Glutamatergic neuron (in vitro differentiated cells): ENCODE measurements at regions not wholly inside any gene's neighbourhood (a gene's known extent, or its start where the extent isn't known, plus 50 kb on each side); places are given as distances from the start of the nearest gene placed in this dataset.

ENCODE experiments used
- DNase-seq: peaks from one replicate; pipeline ENCODE4 v3.0.0; 2022
- H3K27ac Mint-ChIP-seq: one replicate; pipeline ENCODE4 v1.8.0; 2020; ENCODE audit warnings: mild to moderate bottlenecking, mixed read lengths, inconsistent platforms; ENCODE audit not compliant: unreplicated experiment
- H3K27me3 Mint-ChIP-seq: one replicate; pipeline ENCODE4 v1.8.0; 2020; ENCODE audit warnings: mild to moderate bottlenecking, moderate library complexity, mixed read lengths, inconsistent platforms; ENCODE audit not compliant: unreplicated experiment
- H3K36me3 Mint-ChIP-seq: one replicate; pipeline ENCODE4 v1.8.0; 2020; ENCODE audit warnings: mild to moderate bottlenecking, mixed read lengths, inconsistent platforms; ENCODE audit not compliant: unreplicated experiment
- H3K4me1 Mint-ChIP-seq: one replicate; pipeline ENCODE4 v1.8.0; 2020; ENCODE audit warnings: mild to moderate bottlenecking, low read depth, mixed read lengths, inconsistent platforms; ENCODE audit not compliant: unreplicated experiment
- H3K4me3 Mint-ChIP-seq: one replicate; pipeline ENCODE4 v1.8.0; 2020; ENCODE audit warnings: mild to moderate bottlenecking, mixed read lengths, inconsistent platforms; ENCODE audit not compliant: unreplicated experiment
- H3K9me3 Mint-ChIP-seq: one replicate; pipeline ENCODE4 v1.8.0; 2020; ENCODE audit warnings: mild to moderate bottlenecking, moderate library complexity, mixed read lengths, inconsistent platforms; ENCODE audit not compliant: unreplicated experiment
- CTCF ChIP-seq: fragments of 200-600 bp; sonication (generic); IDR thresholded peaks from one replicate; pipeline ENCODE4 v1.5.0; 2021; ENCODE audit not compliant: partially characterized antibody, unreplicated experiment

- no peak overlapping the region for H3K4me3 Mint-ChIP-seq
- no peak for DNase-seq
- no peak for TF ChIP-seq CTCF
- no peaks in the 10 kb centered on the region for H3K36me3 Mint-ChIP-seq
- H3K4me1 Mint-ChIP-seq = no peaks in the 10 kb centered on the region
- no peaks in the 10 kb centered on the region for H3K9me3 Mint-ChIP-seq
- H3K27ac Mint-ChIP-seq = no peak overlapping the region
- no peaks in the 10 kb centered on the region for H3K27me3 Mint-ChIP-seq
Measured at GRCh38 chr1:87739704-87740103, 411.0 kb downstream of the LMO4 start.

- H3K4me3 Mint-ChIP-seq = no peak overlapping the region
Measured at GRCh38 chr1:87743256-87743655, 414.6 kb downstream of the LMO4 start.

GRCh38 chr1:87744056-87744455, 415.4 kb downstream of the LMO4 start:
- Mint-ChIP-seq H3K4me1 (no peaks in the 10 kb centered on the region), H3K4me3 (no peak overlapping the region), H3K36me3 (no peaks in the 10 kb centered on the region), H3K27me3 (peaks cover 2% of the 10 kb centered on the region), H3K9me3 (peaks cover 2% of the 10 kb centered on the region), H3K27ac (no peak overlapping the region)
- no peak for DNase-seq
- no peak for TF ChIP-seq CTCF

More at GRCh38 chr1:87743256-87743655, 414.6 kb downstream of the LMO4 start:
- H3K36me3 Mint-ChIP-seq = no peaks in the 10 kb centered on the region
- peaks cover 2% of the 10 kb centered on the region for H3K27me3 Mint-ChIP-seq
- DNase-seq = no peak
- no peak overlapping the region for H3K27ac Mint-ChIP-seq
- no peak for TF ChIP-seq CTCF
- peaks cover 2% of the 10 kb centered on the region for H3K9me3 Mint-ChIP-seq
- H3K4me1 Mint-ChIP-seq = no peaks in the 10 kb centered on the region

GRCh38 chr1:87744763-87745162, 416.1 kb downstream of the LMO4 start:
- DNase-seq = no peak
- H3K27ac Mint-ChIP-seq = no peak overlapping the region
- H3K9me3 Mint-ChIP-seq = peaks cover 2% of the 10 kb centered on the region
- no peak for TF ChIP-seq CTCF
- H3K4me1 Mint-ChIP-seq = no peaks in the 10 kb centered on the region
- H3K4me3 Mint-ChIP-seq = no peak overlapping the region
- H3K36me3 Mint-ChIP-seq = no peaks in the 10 kb centered on the region
- peaks cover 2% of the 10 kb centered on the region for H3K27me3 Mint-ChIP-seq

- no peak overlapping the region for H3K27ac Mint-ChIP-seq
- no peak for TF ChIP-seq CTCF
- H3K36me3 Mint-ChIP-seq = no peaks in the 10 kb centered on the region
- no peaks in the 10 kb centered on the region for H3K27me3 Mint-ChIP-seq
- no peak for DNase-seq
- H3K4me1 Mint-ChIP-seq = no peaks in the 10 kb centered on the region
- H3K9me3 Mint-ChIP-seq = no peaks in the 10 kb centered on the region
- H3K4me3 Mint-ChIP-seq = no peak overlapping the region
Measured at GRCh38 chr1:87753366-87753765, 424.7 kb downstream of the LMO4 start.
